GM18951 (cell line): ENCODE measurements at regions not wholly inside any gene's neighbourhood (a gene's known extent, or its start where the extent isn't known, plus 50 kb on each side); places are given as distances from the start of the nearest gene placed in this dataset.

ENCODE experiments used
- POLR2A ChIP-seq: IDR thresholded peaks from 4 replicates; pipeline ENCODE4 v1.6.1; 2011; ENCODE audit warnings: mild to moderate bottlenecking; ENCODE audit not compliant: insufficient read length, insufficient read depth; ENCODE audit errors: extremely low read depth
- in situ Hi-C: fragments of 300-500 bp; cut with MboI; formaldehyde crosslinking; loops from one replicate; pipeline ENCODE4 v1.12.0; 2022; ENCODE audit warnings: low sequenced_read_pairs, mixed read lengths, inconsistent platforms; ENCODE audit not compliant: unreplicated experiment

GRCh38 chr1:5009376-5010065 is 355.1 kb downstream of the AJAP1 start:
- no peak for TF ChIP-seq POLR2A
- in situ Hi-C loops = no loop called here

- in situ Hi-C loops = no loop called here
- TF ChIP-seq POLR2A = no peak
Measured at GRCh38 chr1:5005171-5005570, 350.8 kb downstream of the AJAP1 start.

GRCh38 chr1:5002676-5003075 is 348.3 kb downstream of the AJAP1 start:
- in situ Hi-C loops = no loop called here
- no peak for TF ChIP-seq POLR2A

- TF ChIP-seq POLR2A = no peak
- in situ Hi-C loops = no loop called here
Measured at GRCh38 chr1:5001466-5001865, 347.1 kb downstream of the AJAP1 start.

- in situ Hi-C loops = no loop called here
- TF ChIP-seq POLR2A = no peak
Measured at GRCh38 chr1:4986306-4986705, 331.9 kb downstream of the AJAP1 start.

GRCh38 chr1:4984841-4985240 is 330.4 kb downstream of the AJAP1 start:
- in situ Hi-C loops = no loop called here
- TF ChIP-seq POLR2A = no peak

GRCh38 chr1:4980211-4980610 is 325.8 kb downstream of the AJAP1 start:
- no peak for TF ChIP-seq POLR2A
- in situ Hi-C loops = no loop called here

- in situ Hi-C loops = no loop called here
- TF ChIP-seq POLR2A = no peak
Measured at GRCh38 chr1:4978660-4979390, 324.4 kb downstream of the AJAP1 start.

- TF ChIP-seq POLR2A = no peak
- in situ Hi-C loops = no loop called here
Measured at GRCh38 chr1:4977701-4978100, 323.3 kb downstream of the AJAP1 start.

- no peak for TF ChIP-seq POLR2A
- in situ Hi-C loops = no loop called here
Measured at GRCh38 chr1:4976859-4977440, 322.5 kb downstream of the AJAP1 start.

- no peak for TF ChIP-seq POLR2A
- in situ Hi-C loops = no loop called here
Measured at GRCh38 chr1:4975856-4976255, 321.4 kb downstream of the AJAP1 start.

GRCh38 chr1:4974981-4975685 is 320.7 kb downstream of the AJAP1 start:
- in situ Hi-C loops = no loop called here
- no peak for TF ChIP-seq POLR2A

- TF ChIP-seq POLR2A = no peak
- in situ Hi-C loops = no loop called here
Measured at GRCh38 chr1:4973341-4973740, 318.9 kb downstream of the AJAP1 start.

- in situ Hi-C loops = no loop called here
- TF ChIP-seq POLR2A = no peak
Measured at GRCh38 chr1:4972761-4973320, 318.4 kb downstream of the AJAP1 start.

- no peak for TF ChIP-seq POLR2A
- in situ Hi-C loops = no loop called here
Measured at GRCh38 chr1:4971666-4972065, 317.3 kb downstream of the AJAP1 start.
